ENCODE measurements at regions not wholly inside any gene's neighbourhood (a gene's known extent, or its start where the extent isn't known, plus 50 kb on each side); places are given as distances from the start of the nearest gene placed in this dataset.
"Not testable (repeated sequence)": the region's sequence is repeated elsewhere in the genome, so short reads cannot be mapped to it uniquely, and the experiment has no call there.

- no peak for DNase-seq
Measured at GRCh38 chr6:68053805-68054373, 581.2 kb upstream of the ADGRB3 start.

- DNase-seq = no peak
Measured at GRCh38 chr6:68052234-68052633, 582.8 kb upstream of the ADGRB3 start.

- DNase-seq = no peak
Measured at GRCh38 chr6:68049562-68049961, 585.5 kb upstream of the ADGRB3 start.

- no peak for DNase-seq
Measured at GRCh38 chr6:68046756-68047155, 588.3 kb upstream of the ADGRB3 start.

GRCh38 chr6:68046302-68046701 is 588.8 kb upstream of the ADGRB3 start:
- no peak for DNase-seq

- no peak for DNase-seq
Measured at GRCh38 chr6:68045193-68045592, 589.9 kb upstream of the ADGRB3 start.

GRCh38 chr6:68044264-68044663 is 590.8 kb upstream of the ADGRB3 start:
- no peak for DNase-seq

GRCh38 chr6:68043122-68043398 is 592.0 kb upstream of the ADGRB3 start:
- no peak for DNase-seq

- DNase-seq = no peak
Measured at GRCh38 chr6:68042339-68043121, 592.6 kb upstream of the ADGRB3 start.

GRCh38 chr6:68040780-68041179 is 594.3 kb upstream of the ADGRB3 start:
- DNase-seq = no peak

- no peak for DNase-seq
Measured at GRCh38 chr6:68040312-68040778, 594.7 kb upstream of the ADGRB3 start.

GRCh38 chr6:68039641-68040311 is 595.3 kb upstream of the ADGRB3 start:
- DNase-seq = no peak

- DNase-seq = no peak
Measured at GRCh38 chr6:68038815-68039408, 596.2 kb upstream of the ADGRB3 start.

- DNase-seq = no peak
Measured at GRCh38 chr6:68032217-68032616, 602.9 kb upstream of the ADGRB3 start.

GRCh38 chr6:68031054-68031453 is 604.0 kb upstream of the ADGRB3 start:
- no peak for DNase-seq

GRCh38 chr6:68026483-68026882 is 608.6 kb upstream of the ADGRB3 start:
- DNase-seq = no peak

GRCh38 chr6:68025764-68026163 is 609.3 kb upstream of the ADGRB3 start:
- DNase-seq = no peak

- no peak for DNase-seq
Measured at GRCh38 chr6:68024570-68025269, 610.4 kb upstream of the ADGRB3 start.

- not testable (repeated sequence) for DNase-seq
Measured at GRCh38 chr6:68022968-68023367, 612.1 kb upstream of the ADGRB3 start.

GRCh38 chr6:68013780-68014515 is 621.1 kb upstream of the ADGRB3 start:
- DNase-seq = no peak

GRCh38 chr6:68012822-68013221 is 622.3 kb upstream of the ADGRB3 start:
- no peak for DNase-seq

- DNase-seq = no peak
Measured at GRCh38 chr6:68010936-68011335, 624.1 kb upstream of the ADGRB3 start.

Measured in dermis blood vessel endothelial cell (primary cell).